ENCODE measurements at regions not wholly inside any gene's neighbourhood (a gene's known extent, or its start where the extent isn't known, plus 50 kb on each side); places are given as distances from the start of the nearest gene placed in this dataset.

DNA sequence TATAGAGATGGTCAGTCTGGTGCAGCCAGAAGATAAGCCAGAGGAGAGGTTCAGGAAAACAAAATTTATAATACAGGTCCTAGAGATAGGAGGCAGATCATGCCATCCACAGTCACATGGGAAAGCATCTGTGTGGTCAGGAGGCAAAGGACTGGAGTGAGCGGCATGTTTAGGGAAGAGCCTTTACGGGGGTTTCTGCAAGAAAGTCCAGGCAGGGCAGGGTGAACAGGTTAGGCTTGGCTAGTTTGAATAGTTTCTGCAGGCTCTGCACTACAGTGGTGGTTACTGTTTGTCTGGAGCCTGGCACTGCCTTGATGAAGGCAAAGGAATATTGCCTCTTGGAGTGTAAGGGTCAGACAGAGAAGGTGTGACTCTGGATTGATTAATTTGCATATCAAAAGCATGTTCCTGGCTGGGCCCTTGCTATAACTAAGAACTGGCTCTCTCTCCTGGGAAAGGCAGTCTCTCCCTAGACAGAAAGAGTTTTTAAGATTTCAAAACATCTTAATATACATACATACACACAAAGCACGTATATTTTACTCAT, 1034.7 kb upstream of the CHAC2 start:
- Mint-ChIP-seq H3K4me1 (no peaks in the 10 kb centered on the region), H3K9me3 (peaks cover 10% of the 10 kb centered on the region), H3K36me3 (ENCODE audit: low read depth) (no peaks in the 10 kb centered on the region), H3K27me3 (ENCODE audit: low read depth, poor library complexity) (no peaks in the 10 kb centered on the region), H3K4me3 (no peak overlapping the region), H3K27ac (no peak overlapping the region)
- no peak for DNase-seq
- TF ChIP-seq, protein P1, sequence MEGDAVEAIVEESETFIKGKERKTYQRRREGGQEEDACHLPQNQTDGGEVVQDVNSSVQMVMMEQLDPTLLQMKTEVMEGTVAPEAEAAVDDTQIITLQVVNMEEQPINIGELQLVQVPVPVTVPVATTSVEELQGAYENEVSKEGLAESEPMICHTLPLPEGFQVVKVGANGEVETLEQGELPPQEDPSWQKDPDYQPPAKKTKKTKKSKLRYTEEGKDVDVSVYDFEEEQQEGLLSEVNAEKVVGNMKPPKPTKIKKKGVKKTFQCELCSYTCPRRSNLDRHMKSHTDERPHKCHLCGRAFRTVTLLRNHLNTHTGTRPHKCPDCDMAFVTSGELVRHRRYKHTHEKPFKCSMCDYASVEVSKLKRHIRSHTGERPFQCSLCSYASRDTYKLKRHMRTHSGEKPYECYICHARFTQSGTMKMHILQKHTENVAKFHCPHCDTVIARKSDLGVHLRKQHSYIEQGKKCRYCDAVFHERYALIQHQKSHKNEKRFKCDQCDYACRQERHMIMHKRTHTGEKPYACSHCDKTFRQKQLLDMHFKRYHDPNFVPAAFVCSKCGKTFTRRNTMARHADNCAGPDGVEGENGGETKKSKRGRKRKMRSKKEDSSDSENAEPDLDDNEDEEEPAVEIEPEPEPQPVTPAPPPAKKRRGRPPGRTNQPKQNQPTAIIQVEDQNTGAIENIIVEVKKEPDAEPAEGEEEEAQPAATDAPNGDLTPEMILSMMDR (IDR thresholded peaks at IDR 0.05), result no peak

DNA sequence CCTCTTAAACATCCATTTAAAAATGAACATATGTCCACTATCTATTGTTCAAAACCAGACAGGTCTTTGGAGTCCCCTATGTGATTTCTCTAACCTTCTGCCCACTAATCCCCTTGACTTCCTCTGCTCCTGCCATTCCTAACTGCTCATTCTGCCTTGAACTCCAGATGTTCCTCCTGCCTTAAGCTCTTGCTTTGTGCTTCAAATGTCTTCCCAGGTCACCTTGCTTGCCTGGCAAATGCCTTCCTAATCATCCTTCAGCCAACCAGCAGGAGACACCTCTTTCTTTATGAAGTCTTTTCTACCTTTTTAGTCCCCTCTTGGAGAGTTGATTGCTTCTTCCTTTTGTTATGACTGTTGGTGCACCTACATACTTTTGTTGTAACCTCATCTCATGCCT, 1043.0 kb upstream of the CHAC2 start:
- H3K36me3 Mint-ChIP-seq (ENCODE audit: low read depth), result no peaks in the 10 kb centered on the region
- H3K27ac Mint-ChIP-seq, result no peak overlapping the region
- H3K27me3 Mint-ChIP-seq (ENCODE audit: low read depth, poor library complexity), result no peaks in the 10 kb centered on the region
- H3K9me3 Mint-ChIP-seq, result peaks cover 12% of the 10 kb centered on the region
- DNase-seq, result no peak
- no peak overlapping the region for H3K4me3 Mint-ChIP-seq
- TF ChIP-seq, protein P1 (IDR thresholded peaks at IDR 0.05), result no peak
- H3K4me1 Mint-ChIP-seq, result no peaks in the 10 kb centered on the region

DNA sequence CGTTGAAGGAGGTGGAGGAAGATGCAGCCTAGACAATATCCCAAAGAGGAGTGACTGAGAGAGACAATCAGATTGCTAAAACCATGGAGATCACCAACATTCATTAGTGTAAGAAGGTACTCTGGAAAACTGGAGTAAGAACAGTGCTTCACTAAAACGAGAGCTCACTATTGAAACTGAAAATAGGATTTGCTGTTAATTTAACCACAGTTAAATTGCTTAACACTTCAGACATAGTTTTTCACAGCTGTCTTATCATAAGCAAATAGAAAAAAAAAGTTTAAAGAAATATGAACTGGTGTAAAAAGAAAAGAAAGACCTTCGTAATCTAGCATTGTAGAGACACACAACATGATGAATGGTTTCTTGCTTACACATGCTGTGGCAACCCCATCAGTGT, 1049.8 kb upstream of the CHAC2 start:
- peaks cover 8% of the 10 kb centered on the region for H3K4me1 Mint-ChIP-seq
- no peak overlapping the region for H3K4me3 Mint-ChIP-seq
- DNase-seq, result no peak
- TF ChIP-seq, protein P1 (IDR thresholded peaks at IDR 0.05), result no peak
- no peaks in the 10 kb centered on the region for H3K27me3 Mint-ChIP-seq (ENCODE audit: low read depth, poor library complexity)
- H3K27ac Mint-ChIP-seq, result no peak overlapping the region
- no peaks in the 10 kb centered on the region for H3K9me3 Mint-ChIP-seq
- H3K36me3 Mint-ChIP-seq (ENCODE audit: low read depth), result no peaks in the 10 kb centered on the region

DNA sequence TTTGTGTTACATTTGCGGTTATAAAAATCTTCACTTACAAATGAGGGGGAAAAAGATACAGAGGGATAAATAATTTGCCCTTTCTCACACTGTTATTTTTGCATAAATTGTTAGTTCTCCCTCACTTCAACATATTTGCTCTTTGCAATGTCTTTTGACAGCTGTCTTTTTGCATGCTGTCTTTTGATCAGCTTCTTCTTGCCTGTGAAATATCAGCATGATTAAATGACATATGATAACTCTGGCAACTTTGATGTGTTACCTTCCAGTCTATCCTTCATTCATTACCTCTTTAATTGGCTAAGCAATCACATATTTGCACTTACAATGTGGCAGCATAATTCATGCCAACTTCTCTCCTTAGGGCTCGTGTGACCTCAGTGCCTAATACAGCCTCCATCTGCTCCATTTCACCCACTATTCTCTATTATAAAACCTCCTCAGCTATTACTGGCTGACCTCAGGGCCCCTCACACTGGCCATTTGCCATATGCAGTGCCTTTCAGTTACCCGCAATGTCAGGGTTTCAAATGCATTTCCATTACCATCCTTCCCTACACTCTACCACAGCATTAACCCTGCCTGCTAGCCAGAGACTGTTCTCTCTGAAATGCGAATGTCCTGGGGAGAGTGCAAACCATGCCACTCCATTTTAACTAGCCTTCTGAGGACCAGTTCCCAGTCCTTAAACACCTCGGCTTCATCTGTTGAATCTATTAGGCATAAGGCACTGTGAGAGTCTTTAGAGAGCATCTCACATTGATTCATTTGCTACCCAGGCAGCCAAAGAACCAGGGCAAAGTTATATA, 1056.6 kb upstream of the CHAC2 start:
- no peak for DNase-seq
- no peak overlapping the region for H3K4me3 Mint-ChIP-seq
- H3K4me1 Mint-ChIP-seq, result peaks cover 21% of the 10 kb centered on the region
- TF ChIP-seq, protein P1 (IDR thresholded peaks at IDR 0.05), result no peak
- no peaks in the 10 kb centered on the region for H3K36me3 Mint-ChIP-seq (ENCODE audit: low read depth)
- H3K27ac Mint-ChIP-seq, result peak overlapping the region; percentile 40
- H3K27me3 Mint-ChIP-seq (ENCODE audit: low read depth, poor library complexity), result peaks cover 3% of the 10 kb centered on the region
- no peaks in the 10 kb centered on the region for H3K9me3 Mint-ChIP-seq

DNA sequence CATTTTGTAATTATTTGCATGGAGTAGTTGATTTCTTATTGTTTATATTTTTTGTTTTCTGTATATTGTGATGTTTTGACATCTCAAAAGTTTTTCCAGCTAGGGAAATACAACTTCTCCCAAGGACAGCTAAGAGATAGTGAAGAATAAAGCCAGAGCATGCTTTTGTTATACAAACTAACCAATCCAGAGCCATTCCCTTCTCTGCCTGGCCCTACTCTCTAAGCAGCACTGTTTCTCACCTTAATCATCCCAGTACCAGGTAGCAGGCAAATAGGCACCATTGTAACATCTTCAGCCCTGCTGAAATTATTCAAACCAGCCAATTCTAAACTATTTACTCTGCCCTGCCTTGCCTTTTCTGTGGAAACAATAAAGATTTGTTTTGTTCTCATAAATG, 1063.4 kb upstream of the CHAC2 start:
- Mint-ChIP-seq H3K27ac (peak overlapping the region; percentile 25), H3K36me3 (ENCODE audit: low read depth) (peaks cover 10% of the 10 kb centered on the region), H3K4me1 (peaks cover 30% of the 10 kb centered on the region), H3K27me3 (ENCODE audit: low read depth, poor library complexity) (no peaks in the 10 kb centered on the region), H3K9me3 (peaks cover 11% of the 10 kb centered on the region), H3K4me3 (no peak overlapping the region)
- DNase-seq, result no peak
- TF ChIP-seq, protein P1 (IDR thresholded peaks at IDR 0.05), result no peak

DNA sequence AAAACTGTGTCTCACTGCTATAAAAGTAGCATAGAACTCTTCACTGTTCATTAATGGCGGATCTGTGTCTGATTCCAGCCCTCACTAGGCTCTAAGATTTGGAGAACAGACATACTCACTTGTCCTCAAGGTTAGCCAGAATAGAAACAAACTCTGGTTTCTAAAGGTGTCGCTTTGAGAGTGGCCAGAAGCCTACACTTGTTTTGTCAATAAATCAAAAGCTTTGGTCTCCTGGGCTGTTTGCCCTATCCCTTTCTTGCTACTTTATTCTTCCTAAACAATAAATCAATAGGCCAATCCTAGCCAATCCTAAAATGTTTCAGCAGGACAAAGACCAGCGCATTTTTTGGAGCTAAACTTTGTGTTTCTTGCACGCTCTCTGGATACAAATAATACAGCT, 1064.6 kb upstream of the CHAC2 start:
- H3K27ac Mint-ChIP-seq, result peak overlapping the region; percentile 69

More for the DNA sequence above, 1064.6 kb upstream of the CHAC2 start:
- H3K4me1 Mint-ChIP-seq, result peaks cover 30% of the 10 kb centered on the region
- H3K27me3 Mint-ChIP-seq (ENCODE audit: low read depth, poor library complexity), result no peaks in the 10 kb centered on the region
- no peak for DNase-seq
- peaks cover 10% of the 10 kb centered on the region for H3K36me3 Mint-ChIP-seq (ENCODE audit: low read depth)
- H3K4me3 Mint-ChIP-seq, result no peak overlapping the region
- peaks cover 11% of the 10 kb centered on the region for H3K9me3 Mint-ChIP-seq
- TF ChIP-seq, protein P1 (IDR thresholded peaks at IDR 0.05), result no peak
